ENCODE measurements at regions not wholly inside any gene's neighbourhood (a gene's known extent, or its start where the extent isn't known, plus 50 kb on each side); places are given as distances from the start of the nearest gene placed in this dataset.

GRCh38 chr4:181289198-181289597 is 954.0 kb upstream of the TENM3 start:
- H3K27ac Mint-ChIP-seq, result no peak overlapping the region
- no peak overlapping the region for H3K4me3 Mint-ChIP-seq
- H3K9me3 Mint-ChIP-seq, result no peaks in the 10 kb centered on the region
- no peak for TF ChIP-seq CTCF (IDR thresholded peaks at IDR 0.05; ENCODE audit: unreplicated experiment in 3 of 3)
- no peaks in the 10 kb centered on the region for H3K36me3 Mint-ChIP-seq (ENCODE audit: low read depth)
- peaks cover 11% of the 10 kb centered on the region for H3K4me1 Mint-ChIP-seq
- H3K27me3 Mint-ChIP-seq (ENCODE audit: low read depth), result peaks cover 8% of the 10 kb centered on the region

DNA sequence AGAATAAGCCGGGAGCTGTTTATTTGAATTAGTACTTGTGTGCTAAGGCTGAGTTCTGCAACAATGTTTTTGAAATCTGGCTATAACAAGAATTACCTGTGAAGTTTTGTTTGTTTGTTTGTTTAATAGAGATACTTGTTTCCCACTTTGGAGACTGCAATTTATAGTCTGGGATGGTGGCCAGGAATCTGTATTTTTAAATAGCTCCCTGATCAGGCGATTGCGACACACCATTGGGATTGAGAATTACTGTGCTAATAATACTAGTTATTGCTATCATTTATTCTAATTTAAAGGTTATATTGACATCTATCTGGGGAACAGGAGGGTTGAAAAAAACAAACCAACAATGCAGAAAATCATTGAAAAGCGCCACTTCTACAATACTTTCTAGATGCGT is 951.6 kb upstream of the TENM3 start:
- Mint-ChIP-seq H3K27me3 (ENCODE audit: low read depth) (peaks cover 12% of the 10 kb centered on the region), H3K4me1 (peaks cover 11% of the 10 kb centered on the region), H3K27ac (peak overlapping the region in 1 of 3 experiments; percentile 35), H3K4me3 (no peak overlapping the region), H3K36me3 (ENCODE audit: low read depth) (no peaks in the 10 kb centered on the region), H3K9me3 (no peaks in the 10 kb centered on the region)
- TF ChIP-seq CTCF (IDR thresholded peaks at IDR 0.05; ENCODE audit: unreplicated experiment in 3 of 3), result no peak

DNA sequence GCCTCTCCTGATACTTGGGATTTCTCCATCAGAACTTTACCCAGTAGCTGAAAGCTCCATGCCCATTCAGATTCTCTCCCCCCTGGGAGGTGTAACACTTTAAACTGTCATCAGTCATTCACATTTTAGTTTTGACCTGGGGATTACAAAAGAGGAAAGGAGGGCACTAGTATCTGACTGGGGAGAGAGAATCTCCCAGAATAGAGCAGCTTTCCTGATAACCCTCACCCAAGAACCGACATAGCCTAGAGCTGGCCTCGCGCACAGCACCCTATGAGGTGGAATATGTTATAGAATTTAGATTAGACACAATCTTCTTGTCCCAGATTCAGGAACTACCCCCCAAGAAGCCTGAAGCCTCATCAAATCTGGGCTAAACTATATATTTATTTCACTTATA is 950.2 kb upstream of the TENM3 start:
- TF ChIP-seq CTCF (IDR thresholded peaks at IDR 0.05; ENCODE audit: unreplicated experiment in 3 of 3), result no peak
- Mint-ChIP-seq H3K36me3 (ENCODE audit: low read depth) (no peaks in the 10 kb centered on the region), H3K4me1 (peaks cover 11% of the 10 kb centered on the region), H3K9me3 (peaks cover 7% of the 10 kb centered on the region), H3K4me3 (no peak overlapping the region), H3K27me3 (ENCODE audit: low read depth) (peaks cover 12% of the 10 kb centered on the region), H3K27ac (no peak overlapping the region)

DNA sequence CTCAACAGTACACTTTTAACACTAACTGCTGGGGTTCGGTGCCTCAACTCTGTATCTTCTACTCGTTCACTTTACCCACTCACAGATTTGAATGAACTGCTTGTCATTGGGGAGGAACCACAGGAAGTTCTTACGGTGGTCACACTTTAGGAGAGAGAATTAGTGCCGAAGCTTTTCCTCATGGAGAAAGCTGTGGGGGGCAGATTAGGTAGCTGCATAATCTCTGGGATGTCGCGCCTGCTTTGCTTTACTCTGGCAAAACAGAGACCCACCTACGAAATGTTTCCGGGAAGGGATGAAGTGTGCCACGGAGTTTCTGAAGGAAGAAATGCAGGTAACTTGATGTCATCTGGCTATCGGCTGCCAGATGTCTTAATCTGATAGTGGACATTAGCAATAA is 949.7 kb upstream of the TENM3 start:
- no peak overlapping the region for H3K27ac Mint-ChIP-seq
- H3K4me3 Mint-ChIP-seq, result no peak overlapping the region
- peaks cover 11% of the 10 kb centered on the region for H3K4me1 Mint-ChIP-seq
- peaks cover 12% of the 10 kb centered on the region for H3K27me3 Mint-ChIP-seq (ENCODE audit: low read depth)
- peaks cover 8% of the 10 kb centered on the region for H3K9me3 Mint-ChIP-seq
- no peak for TF ChIP-seq CTCF (IDR thresholded peaks at IDR 0.05; ENCODE audit: unreplicated experiment in 3 of 3)
- no peaks in the 10 kb centered on the region for H3K36me3 Mint-ChIP-seq (ENCODE audit: low read depth)

GRCh38 chr4:181294421-181294820 is 948.8 kb upstream of the TENM3 start:
- H3K27ac Mint-ChIP-seq, result no peak overlapping the region
- peaks cover 11% of the 10 kb centered on the region for H3K4me1 Mint-ChIP-seq
- peaks cover 7% of the 10 kb centered on the region for H3K27me3 Mint-ChIP-seq (ENCODE audit: low read depth)
- H3K36me3 Mint-ChIP-seq (ENCODE audit: low read depth), result no peaks in the 10 kb centered on the region
- no peak overlapping the region for H3K4me3 Mint-ChIP-seq
- peaks cover 8% of the 10 kb centered on the region for H3K9me3 Mint-ChIP-seq
- no peak for TF ChIP-seq CTCF (IDR thresholded peaks at IDR 0.05; ENCODE audit: unreplicated experiment in 3 of 3)

DNA sequence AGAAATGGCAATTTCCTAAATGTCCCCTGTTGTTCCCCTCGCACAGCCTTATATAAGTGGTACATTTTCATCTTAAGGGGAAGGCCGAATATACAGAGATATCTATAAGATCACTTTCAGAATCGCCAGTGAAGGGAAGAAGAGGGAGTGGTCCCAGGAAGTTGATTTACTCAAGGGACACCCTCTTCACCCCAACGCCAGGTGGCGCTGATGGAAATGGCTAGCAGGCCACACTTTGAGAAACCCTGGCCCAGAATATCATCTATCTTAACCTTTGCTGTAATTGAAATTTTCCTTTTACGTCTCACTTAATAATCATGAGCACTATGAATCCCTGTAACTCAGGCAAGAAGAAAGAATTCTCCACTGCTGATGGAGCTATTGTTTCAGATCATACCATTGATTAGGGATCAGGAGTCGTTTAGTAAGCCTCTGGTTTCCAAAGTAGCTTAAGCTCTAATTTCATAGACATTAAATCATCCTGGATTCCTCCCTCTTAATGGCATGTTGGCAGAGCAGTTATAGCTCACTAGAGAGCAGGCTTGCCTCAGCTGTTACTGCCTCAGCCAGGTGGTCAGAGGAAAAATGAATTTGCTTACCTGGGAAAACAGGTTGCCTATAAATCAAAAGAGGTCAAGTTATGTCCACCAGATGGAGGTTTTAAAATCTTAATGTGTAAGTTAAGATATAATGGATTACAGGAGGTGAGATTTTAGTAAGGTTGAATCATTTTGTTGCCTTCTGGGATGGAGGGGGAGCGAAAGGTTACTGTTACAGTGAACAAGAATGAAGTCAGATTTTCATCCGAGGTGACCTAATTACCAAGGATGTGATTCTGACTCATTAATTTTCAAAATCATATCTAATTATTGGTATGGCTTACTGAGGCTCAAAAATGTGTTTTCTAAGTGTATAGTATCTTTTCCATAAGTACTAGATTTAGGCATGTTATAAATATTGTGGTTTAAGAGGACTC is 941.2 kb upstream of the TENM3 start:
- TF ChIP-seq CTCF (IDR thresholded peaks at IDR 0.05; ENCODE audit: unreplicated experiment in 3 of 3), result peak in 1 of 3 experiments; percentile 45
- H3K27me3 Mint-ChIP-seq (ENCODE audit: low read depth), result no peaks in the 10 kb centered on the region
- peaks cover 8% of the 10 kb centered on the region for H3K9me3 Mint-ChIP-seq
- H3K27ac Mint-ChIP-seq, result no peak overlapping the region
- no peak overlapping the region for H3K4me3 Mint-ChIP-seq
- H3K36me3 Mint-ChIP-seq (ENCODE audit: low read depth), result no peaks in the 10 kb centered on the region
- H3K4me1 Mint-ChIP-seq, result no peaks in the 10 kb centered on the region
